ENCODE measurements at regions not wholly inside any gene's neighbourhood (a gene's known extent, or its start where the extent isn't known, plus 50 kb on each side); places are given as distances from the start of the nearest gene placed in this dataset.

- Histone ChIP-seq H3K4me3 (ENCODE audit: extremely low read depth in 1 of 4, insufficient read depth in 2 of 4, low read depth in 3 of 4, low read length in 4 of 4) (no peak overlapping the region), H3K79me1 (ENCODE audit: low read depth, low read length) (no peaks in the 10 kb centered on the region), H2BK15ac (ENCODE audit: low read length) (no peak overlapping the region), H4K91ac (replicated peaks; ENCODE audit: insufficient read length, low read length) (no peak overlapping the region), H3K18ac (ENCODE audit: extremely low read depth, low read length) (no peak overlapping the region; the same call in 1 of the 2 replicates), H4K20me1 (replicated peaks in 1 of 2; ENCODE audit: control insufficient read depth in 1 of 2, insufficient read depth in 2 of 2, low read length in 2 of 2) (no peaks in the 10 kb centered on the region), H3K27me3 (replicated peaks in 1 of 4; ENCODE audit: control insufficient read depth in 3 of 4, extremely low read depth in 1 of 4, insufficient read depth in 3 of 4, low read length in 3 of 4) (no peaks in the 10 kb centered on the region), H3K9me3 (ENCODE audit: insufficient read depth in 2 of 2, low read depth in 1 of 2, low read length in 1 of 2) (no peaks in the 10 kb centered on the region), H4K8ac (ENCODE audit: extremely low read depth, insufficient read depth, low read length) (no peak overlapping the region; the same call in 1 of the 2 replicates), H2BK5ac (ENCODE audit: low read depth, low read length) (no peak overlapping the region; the same call in 1 of the 2 replicates), H3K9ac (replicated peaks in 1 of 4; ENCODE audit: extremely low read depth in 1 of 4, low read depth in 3 of 4, low read length in 3 of 4) (no peak overlapping the region), H2AFZ (ENCODE audit: low read length) (peak overlapping the region; percentile 51; the same call in 1 of the 2 replicates), H3K14ac (ENCODE audit: insufficient read length) (no peak overlapping the region), H3K23me2 (ENCODE audit: low read depth, low read length) (no peaks in the 10 kb centered on the region), H3K23ac (ENCODE audit: insufficient read length) (no peak overlapping the region), H3K36me3 (ENCODE audit: control insufficient read depth in 2 of 4, insufficient read depth in 4 of 4, low read length in 3 of 4) (no peaks in the 10 kb centered on the region), H4K5ac (ENCODE audit: insufficient read length, low read depth, low read length) (no peak overlapping the region), H3K4ac (replicated peaks; ENCODE audit: insufficient read length, low read depth, low read length) (no peak overlapping the region), H3K4me1 (replicated peaks in 1 of 4; ENCODE audit: control insufficient read depth in 3 of 4, insufficient read depth in 4 of 4, low read length in 3 of 4) (peaks cover 0 to 11% (median 3%) of the 10 kb centered on the region in 4 experiments; a peak in 3 of 7 replicates), H3K56ac (replicated peaks; ENCODE audit: insufficient read length, low read depth, low read length) (no peak overlapping the region), H2BK12ac (ENCODE audit: low read depth, low read length) (no peak overlapping the region), H3K79me2 (ENCODE audit: control insufficient read depth in 1 of 2, insufficient read depth in 2 of 2, low read length in 2 of 2) (no peaks in the 10 kb centered on the region), H3K4me2 (ENCODE audit: insufficient read depth in 1 of 2, low read depth in 2 of 2, low read length in 2 of 2) (no peak overlapping the region), H2AK5ac (ENCODE audit: low read depth, low read length) (no peak overlapping the region), H2BK120ac (replicated peaks; ENCODE audit: low read depth, low read length) (peak overlapping the region; percentile 66), H2BK20ac (ENCODE audit: low read length) (no peak overlapping the region), H3K27ac (ENCODE audit: low read depth, low read length) (no peak overlapping the region)
- ChIA-PET CTCF (ENCODE audit: partially characterized antibody) (interaction anchor here (0.6 to 2.1 kb wide), 13 partner anchors 10 to 1006 kb away, joined by 3 to 10 read pairs (median 3); partner anchors contain the start of gene MEX3C), POLR2A (ENCODE audit: partially characterized antibody) (interaction anchor here (0.6 kb wide), 1 partner anchor 36 kb away, joined by 4 read pairs; no protein-coding TSS in a partner anchor)
- TF ChIP-seq YY1 (IDR thresholded peaks at IDR 0.05; ENCODE audit: low read depth, low read length) (no peak), POLR2A (IDR thresholded peaks at IDR 0.05; ENCODE audit: control extremely low read depth in 1 of 2, low read depth in 2 of 2, low read length in 2 of 2) (no peak), NANOG (IDR thresholded peaks at IDR 0.05; ENCODE audit: insufficient read depth, low read depth, low read length, poor library complexity, severe bottlenecking) (no peak), NRF1 (IDR thresholded peaks at IDR 0.05; ENCODE audit: low read depth, low read length) (no peak), HDAC6 (IDR thresholded peaks at IDR 0.05; ENCODE audit: low read depth, low read length) (no peak), SP1 (IDR thresholded peaks at IDR 0.05; ENCODE audit: low read depth, low read length) (no peak), SUZ12 (IDR thresholded peaks at IDR 0.05; ENCODE audit: low read length) (no peak), TBP (IDR thresholded peaks at IDR 0.05; ENCODE audit: low read depth, low read length) (no peak), SIN3A (conservative IDR thresholded peaks at IDR 0.05 in 1 of 2, IDR thresholded peaks at IDR 0.05 in 1 of 2; ENCODE audit: low read depth in 1 of 2, low read length in 2 of 2) (no peak), FOSL1 (IDR thresholded peaks at IDR 0.05; ENCODE audit: insufficient read depth, low read depth, low read length) (no peak), USF2 (IDR thresholded peaks at IDR 0.05; ENCODE audit: low read length) (no peak)
- 85% methylated on average over 6 of the region's 6 CpGs; no CpG with 5 or more reads in 1 of the 2 experiments for WGBS, 2 experiments (ENCODE audit: extremely low coverage in 1 of 2, insufficient coverage in 1 of 2, insufficient read length in 1 of 2, insufficient replicate concordance in 2 of 2, low coverage in 1 of 2, low lambda C conversion rate in 2 of 2, missing lambda C conversion rate in 1 of 2)
- FAIRE-seq = no peak
- DNase-seq (ENCODE audit: low read depth in 1 of 2, low spot score in 2 of 2) = no peak
These were observed 78.4 kb upstream of the MEX3C start for GRCh38 chr18:51275712-51276476.
